ENCODE measurements at regions not wholly inside any gene's neighbourhood (a gene's known extent, or its start where the extent isn't known, plus 50 kb on each side); places are given as distances from the start of the nearest gene placed in this dataset.
"Not testable (repeated sequence)": the region's sequence is repeated elsewhere in the genome, so short reads cannot be mapped to it uniquely, and the experiment has no call there.

DNA sequence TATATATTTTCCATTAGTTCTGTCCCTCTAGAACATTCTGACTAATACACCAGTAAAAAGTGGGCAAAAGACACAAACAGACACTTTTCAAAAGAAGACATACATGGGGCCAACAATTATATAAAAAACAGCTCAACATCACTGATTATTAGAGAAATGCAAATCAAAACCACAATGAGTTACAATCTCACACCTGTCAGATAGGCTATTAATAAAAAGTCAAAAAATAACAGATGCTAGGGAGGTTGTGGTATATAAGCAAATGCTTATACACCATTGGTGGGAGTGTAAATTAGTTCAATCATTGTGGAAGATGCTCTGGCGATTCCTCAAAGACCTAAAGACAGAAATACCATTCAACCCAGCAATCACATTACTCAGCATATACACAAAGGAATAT lies 1707.8 kb downstream of the GRIK2 start:
- no peak overlapping the region for H3K27ac ChIP-seq
- TF ChIP-seq ZFX (IDR thresholded peaks at IDR 0.05; ENCODE audit: borderline replicate concordance) = no peak
- TF ChIP-seq, protein P1, sequence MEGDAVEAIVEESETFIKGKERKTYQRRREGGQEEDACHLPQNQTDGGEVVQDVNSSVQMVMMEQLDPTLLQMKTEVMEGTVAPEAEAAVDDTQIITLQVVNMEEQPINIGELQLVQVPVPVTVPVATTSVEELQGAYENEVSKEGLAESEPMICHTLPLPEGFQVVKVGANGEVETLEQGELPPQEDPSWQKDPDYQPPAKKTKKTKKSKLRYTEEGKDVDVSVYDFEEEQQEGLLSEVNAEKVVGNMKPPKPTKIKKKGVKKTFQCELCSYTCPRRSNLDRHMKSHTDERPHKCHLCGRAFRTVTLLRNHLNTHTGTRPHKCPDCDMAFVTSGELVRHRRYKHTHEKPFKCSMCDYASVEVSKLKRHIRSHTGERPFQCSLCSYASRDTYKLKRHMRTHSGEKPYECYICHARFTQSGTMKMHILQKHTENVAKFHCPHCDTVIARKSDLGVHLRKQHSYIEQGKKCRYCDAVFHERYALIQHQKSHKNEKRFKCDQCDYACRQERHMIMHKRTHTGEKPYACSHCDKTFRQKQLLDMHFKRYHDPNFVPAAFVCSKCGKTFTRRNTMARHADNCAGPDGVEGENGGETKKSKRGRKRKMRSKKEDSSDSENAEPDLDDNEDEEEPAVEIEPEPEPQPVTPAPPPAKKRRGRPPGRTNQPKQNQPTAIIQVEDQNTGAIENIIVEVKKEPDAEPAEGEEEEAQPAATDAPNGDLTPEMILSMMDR (IDR thresholded peaks at IDR 0.05) = no peak

DNA sequence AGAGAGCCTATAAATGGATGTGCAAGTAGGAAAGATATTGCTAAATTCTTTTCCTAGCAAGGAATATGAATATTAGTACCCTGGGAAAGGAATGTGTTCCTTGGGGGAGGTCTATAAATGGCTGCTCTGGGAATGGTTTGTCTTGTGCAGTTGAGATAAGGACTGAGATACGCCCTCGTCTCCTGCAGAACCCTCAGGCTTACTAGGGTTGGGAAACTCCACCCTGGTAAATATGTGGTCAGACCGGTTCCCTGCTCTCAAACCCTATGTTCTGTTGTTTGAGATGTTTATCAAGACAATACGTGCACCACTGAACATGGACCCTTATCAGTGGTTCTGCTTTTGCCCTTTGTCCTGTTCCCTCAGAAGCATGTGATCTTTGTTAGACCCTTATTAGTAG lies 1698.9 kb downstream of the GRIK2 start:
- not testable (repeated sequence) for H3K27ac ChIP-seq

DNA sequence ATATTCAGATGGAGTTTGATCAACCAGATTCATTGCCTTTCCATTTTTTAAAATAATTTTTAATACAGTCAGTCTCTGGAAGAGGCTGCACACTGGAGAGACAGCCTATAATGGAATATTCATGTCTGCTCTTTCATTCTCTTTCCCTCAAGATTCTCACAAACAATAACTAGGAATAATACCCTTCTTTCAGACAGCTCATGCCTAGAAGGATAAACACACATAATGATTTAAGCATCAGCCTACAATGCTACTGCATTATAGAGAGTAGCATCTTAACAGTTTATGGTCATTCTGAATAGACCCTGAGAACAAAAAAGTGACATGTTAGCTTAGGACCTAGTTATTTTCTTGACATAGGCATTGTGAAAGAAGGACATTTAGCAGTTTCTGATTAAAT lies 1692.3 kb downstream of the GRIK2 start:
- TF ChIP-seq, protein P1 (IDR thresholded peaks at IDR 0.05) = no peak
- TF ChIP-seq ZFX (IDR thresholded peaks at IDR 0.05; ENCODE audit: borderline replicate concordance) = no peak

DNA sequence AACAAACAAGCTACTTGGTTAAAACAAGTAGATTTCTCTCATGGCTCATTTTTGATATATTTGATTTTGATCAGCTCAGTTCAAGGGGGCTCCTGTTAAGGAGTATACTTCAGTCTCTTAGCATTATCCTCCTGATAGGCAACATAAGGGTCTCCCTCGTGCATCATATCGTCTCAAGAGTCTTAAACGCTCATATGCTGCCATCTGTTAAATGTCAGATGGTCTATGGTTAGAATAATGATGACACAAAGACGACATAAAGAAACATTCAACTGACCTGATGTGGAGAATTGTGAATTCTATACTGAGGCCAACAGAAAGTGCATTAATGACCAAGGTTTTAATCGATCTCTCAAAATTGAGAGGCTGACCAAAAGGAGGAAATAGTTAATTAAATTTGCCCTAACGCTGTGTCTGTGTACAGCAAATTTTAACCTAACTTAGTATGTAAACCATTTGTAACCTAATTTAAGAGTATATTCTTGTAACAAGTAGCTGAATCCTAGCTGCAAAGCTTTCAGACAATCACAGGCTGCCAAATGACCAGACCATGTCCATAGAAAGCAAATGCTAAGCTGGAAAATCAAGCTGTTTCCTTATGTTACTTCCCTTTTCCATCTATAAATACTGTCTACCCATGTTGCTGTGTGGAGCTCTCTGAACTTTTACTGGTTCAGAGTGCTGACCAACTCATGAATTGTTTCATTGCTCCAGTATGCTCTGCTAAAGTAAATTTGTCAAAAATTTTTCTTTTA lies 1688.5 kb downstream of the GRIK2 start:
- H3K27ac ChIP-seq = no peak overlapping the region
- TF ChIP-seq, protein P1 (IDR thresholded peaks at IDR 0.05) = no peak
- TF ChIP-seq ZFX (IDR thresholded peaks at IDR 0.05; ENCODE audit: borderline replicate concordance) = no peak

More for the DNA sequence above, 1692.3 kb downstream of the GRIK2 start:
- no peak overlapping the region for H3K27ac ChIP-seq

DNA sequence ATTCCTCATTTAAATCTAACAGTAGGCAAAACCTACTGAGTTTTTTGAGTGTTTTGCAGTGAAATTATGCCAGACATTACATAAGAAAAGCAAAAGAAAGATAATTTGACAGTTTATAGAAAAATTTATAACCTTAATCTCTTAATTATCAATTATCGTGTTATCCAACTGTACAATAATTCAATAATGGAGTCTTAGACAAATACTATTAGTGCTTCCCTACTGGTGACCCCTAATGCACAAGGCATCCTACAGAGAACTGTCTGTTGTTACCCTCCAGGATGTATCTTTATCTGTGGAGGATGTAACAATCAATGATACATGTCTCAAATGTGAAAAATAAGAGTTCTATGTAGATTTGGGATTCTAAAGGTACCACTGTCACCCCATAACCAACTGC lies 1687.6 kb downstream of the GRIK2 start:
- no peak overlapping the region for H3K27ac ChIP-seq
- no peak for TF ChIP-seq ZFX (IDR thresholded peaks at IDR 0.05; ENCODE audit: borderline replicate concordance)
- TF ChIP-seq, protein P1 (IDR thresholded peaks at IDR 0.05) = no peak

DNA sequence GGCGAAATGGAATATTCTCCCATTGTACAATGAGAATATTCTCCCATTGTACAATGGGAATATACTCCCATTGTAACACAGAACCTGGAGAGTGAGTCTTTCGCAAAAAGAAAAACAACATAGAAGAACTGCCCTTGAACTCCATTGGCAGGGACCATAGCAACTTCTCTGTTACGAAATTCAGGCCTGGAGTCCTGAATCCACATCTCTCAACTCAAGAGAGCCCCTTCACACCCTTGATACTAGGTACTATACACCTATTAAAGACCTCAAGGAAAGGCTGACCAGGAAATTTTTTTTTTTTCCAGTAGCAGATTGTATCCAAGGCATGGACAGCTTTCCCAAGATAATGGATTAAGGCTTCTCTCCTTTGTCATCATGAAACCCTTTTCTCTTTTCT lies 1687.0 kb downstream of the GRIK2 start:
- no peak for TF ChIP-seq ZFX (IDR thresholded peaks at IDR 0.05; ENCODE audit: borderline replicate concordance)
- TF ChIP-seq, protein P1 (IDR thresholded peaks at IDR 0.05) = no peak
- no peak overlapping the region for H3K27ac ChIP-seq

DNA sequence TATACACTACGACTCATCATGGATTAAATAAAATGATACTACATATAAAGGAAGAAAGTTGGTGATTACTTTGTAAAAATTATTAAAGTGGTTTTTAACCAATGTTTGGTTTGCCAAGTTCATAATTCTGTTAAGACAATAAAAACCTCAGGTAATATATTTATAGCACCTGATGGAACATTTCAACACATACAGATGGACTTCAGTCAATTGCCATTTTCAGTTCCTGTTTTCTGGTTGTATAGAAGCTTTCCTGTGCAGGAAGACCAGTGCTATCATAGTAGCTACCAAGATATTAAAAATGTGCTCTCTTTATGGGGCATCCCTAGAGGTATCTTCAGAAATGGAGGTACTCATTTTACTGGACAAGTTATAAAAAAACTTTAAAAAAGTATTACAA lies 1686.4 kb downstream of the GRIK2 start:
- TF ChIP-seq, protein P1 (IDR thresholded peaks at IDR 0.05) = no peak
- TF ChIP-seq ZFX (IDR thresholded peaks at IDR 0.05; ENCODE audit: borderline replicate concordance) = no peak
- H3K27ac ChIP-seq = no peak overlapping the region

DNA sequence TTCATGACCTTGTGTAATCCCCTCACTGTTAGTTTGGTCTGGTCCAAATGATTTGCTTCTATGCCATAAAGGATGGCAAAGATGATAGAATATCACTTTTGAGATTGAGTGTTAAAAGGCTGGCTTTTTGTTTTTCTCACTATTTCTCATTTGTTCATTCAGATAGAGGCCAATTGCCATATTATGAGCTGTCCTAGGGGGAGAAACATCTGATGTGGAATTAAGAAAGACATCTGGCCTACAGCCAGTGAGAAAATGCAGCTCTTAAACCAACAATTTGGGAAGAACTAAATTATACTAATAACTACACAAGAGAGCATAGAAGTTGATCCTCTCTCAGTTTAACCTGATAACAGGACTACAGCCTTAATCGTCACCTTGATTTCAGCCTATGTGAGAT lies 1668.6 kb downstream of the GRIK2 start:
- no peak for TF ChIP-seq ZFX (IDR thresholded peaks at IDR 0.05; ENCODE audit: borderline replicate concordance)
- TF ChIP-seq, protein P1 (IDR thresholded peaks at IDR 0.05) = no peak
- no peak overlapping the region for H3K27ac ChIP-seq

Data from 22Rv1 (cell line).